Right renal cortex interstitium (tissue), 3 donors: ENCODE measurements at regions not wholly inside any gene's neighbourhood (a gene's known extent, or its start where the extent isn't known, plus 50 kb on each side); places are given as distances from the start of the nearest gene placed in this dataset.
"Not testable (repeated sequence)": the region's sequence is repeated elsewhere in the genome, so short reads cannot be mapped to it uniquely, and the experiment has no call there.

Source experiments
- DNase-seq, 3 donors: peaks; one replicate each; pipeline ENCODE4 v3.0.0-alpha.2; 2013; ENCODE audit warnings: low read depth in 3 of 3, low spot score in 2 of 3

- DNase-seq, result no peak
These were observed 265.8 kb upstream of the TRPC7 start for GRCh38 chr5:136631186-136631585.

- peak in 1 of 3 donors; percentile 12 for DNase-seq
These were observed 263.9 kb upstream of the TRPC7 start for GRCh38 chr5:136629125-136629792.

- DNase-seq, result no peak
These were observed 261.2 kb upstream of the TRPC7 start for GRCh38 chr5:136626531-136626930.

GRCh38 chr5:136622747-136623146 is 257.4 kb upstream of the TRPC7 start:
- no peak for DNase-seq

- DNase-seq, result no peak
These were observed 256.4 kb upstream of the TRPC7 start for GRCh38 chr5:136621743-136622142.

- DNase-seq, result no peak
These were observed 255.3 kb upstream of the TRPC7 start for GRCh38 chr5:136620621-136621020.

- no peak for DNase-seq
These were observed 254.7 kb upstream of the TRPC7 start for GRCh38 chr5:136620016-136620419.

GRCh38 chr5:136619556-136619955 is 254.2 kb upstream of the TRPC7 start:
- no peak for DNase-seq

GRCh38 chr5:136615251-136616119 is 250.1 kb upstream of the TRPC7 start:
- DNase-seq, result no peak

- no peak for DNase-seq
These were observed 247.9 kb upstream of the TRPC7 start for GRCh38 chr5:136613230-136613629.

GRCh38 chr5:136605638-136606037 is 240.3 kb upstream of the TRPC7 start:
- DNase-seq, result no peak

- no peak for DNase-seq
These were observed 235.0 kb upstream of the TRPC7 start for GRCh38 chr5:136600306-136600705.

GRCh38 chr5:136598802-136599404 is 233.6 kb upstream of the TRPC7 start:
- no peak for DNase-seq

GRCh38 chr5:136594416-136594815 is 229.1 kb upstream of the TRPC7 start:
- DNase-seq, result no peak

- DNase-seq, result no peak
These were observed 225.2 kb upstream of the TRPC7 start for GRCh38 chr5:136590581-136590980.

GRCh38 chr5:136586196-136586595 is 220.9 kb upstream of the TRPC7 start:
- DNase-seq, result no peak

- no peak for DNase-seq
These were observed 219.1 kb upstream of the TRPC7 start for GRCh38 chr5:136584474-136584873.

GRCh38 chr5:136579238-136579637 is 213.9 kb upstream of the TRPC7 start:
- DNase-seq, result no peak

GRCh38 chr5:136569875-136570274 is 204.5 kb upstream of the TRPC7 start:
- DNase-seq, result not testable (repeated sequence)

GRCh38 chr5:136565457-136565856 is 200.1 kb upstream of the TRPC7 start:
- not testable (repeated sequence) for DNase-seq

- DNase-seq, result not testable (repeated sequence)
These were observed 199.7 kb upstream of the TRPC7 start for GRCh38 chr5:136565050-136565449.

GRCh38 chr5:136564431-136564830 is 199.1 kb upstream of the TRPC7 start:
- DNase-seq, result not testable (repeated sequence)
